ENCODE measurements at regions not wholly inside any gene's neighbourhood (a gene's known extent, or its start where the extent isn't known, plus 50 kb on each side); places are given as distances from the start of the nearest gene placed in this dataset.

DNA sequence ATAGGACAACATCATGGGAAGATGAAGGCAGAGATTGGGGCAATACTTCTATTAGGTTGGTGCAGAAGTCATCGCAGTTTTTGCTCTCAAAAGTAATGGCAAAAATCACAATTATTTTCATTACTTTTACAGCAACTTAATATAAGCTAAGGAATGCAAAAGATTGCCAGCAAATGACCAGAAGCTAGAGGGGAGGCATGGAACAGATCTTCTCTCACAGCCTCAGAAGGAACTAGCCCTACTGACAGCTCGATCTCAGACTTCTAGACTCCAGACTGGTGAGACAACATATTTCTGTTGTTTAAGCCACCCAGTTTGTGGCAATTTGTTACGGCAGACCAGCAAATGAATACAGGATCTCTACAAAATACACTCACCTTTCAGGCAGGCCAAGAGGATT lies 348.5 kb upstream of the TBX3 start:
- no peak overlapping the region for H3K4me3 ChIP-seq (ENCODE audit: low read depth, low read length)
- TF ChIP-seq, protein P1, sequence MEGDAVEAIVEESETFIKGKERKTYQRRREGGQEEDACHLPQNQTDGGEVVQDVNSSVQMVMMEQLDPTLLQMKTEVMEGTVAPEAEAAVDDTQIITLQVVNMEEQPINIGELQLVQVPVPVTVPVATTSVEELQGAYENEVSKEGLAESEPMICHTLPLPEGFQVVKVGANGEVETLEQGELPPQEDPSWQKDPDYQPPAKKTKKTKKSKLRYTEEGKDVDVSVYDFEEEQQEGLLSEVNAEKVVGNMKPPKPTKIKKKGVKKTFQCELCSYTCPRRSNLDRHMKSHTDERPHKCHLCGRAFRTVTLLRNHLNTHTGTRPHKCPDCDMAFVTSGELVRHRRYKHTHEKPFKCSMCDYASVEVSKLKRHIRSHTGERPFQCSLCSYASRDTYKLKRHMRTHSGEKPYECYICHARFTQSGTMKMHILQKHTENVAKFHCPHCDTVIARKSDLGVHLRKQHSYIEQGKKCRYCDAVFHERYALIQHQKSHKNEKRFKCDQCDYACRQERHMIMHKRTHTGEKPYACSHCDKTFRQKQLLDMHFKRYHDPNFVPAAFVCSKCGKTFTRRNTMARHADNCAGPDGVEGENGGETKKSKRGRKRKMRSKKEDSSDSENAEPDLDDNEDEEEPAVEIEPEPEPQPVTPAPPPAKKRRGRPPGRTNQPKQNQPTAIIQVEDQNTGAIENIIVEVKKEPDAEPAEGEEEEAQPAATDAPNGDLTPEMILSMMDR (IDR thresholded peaks at IDR 0.05; ENCODE audit: low read depth, low read length), result no peak
- in situ Hi-C loops (cut with HindIII; ENCODE audit: low sequenced_read_pairs), result no loop called here
- DNase-seq (ENCODE audit: low read depth, low spot score), result no peak

DNA sequence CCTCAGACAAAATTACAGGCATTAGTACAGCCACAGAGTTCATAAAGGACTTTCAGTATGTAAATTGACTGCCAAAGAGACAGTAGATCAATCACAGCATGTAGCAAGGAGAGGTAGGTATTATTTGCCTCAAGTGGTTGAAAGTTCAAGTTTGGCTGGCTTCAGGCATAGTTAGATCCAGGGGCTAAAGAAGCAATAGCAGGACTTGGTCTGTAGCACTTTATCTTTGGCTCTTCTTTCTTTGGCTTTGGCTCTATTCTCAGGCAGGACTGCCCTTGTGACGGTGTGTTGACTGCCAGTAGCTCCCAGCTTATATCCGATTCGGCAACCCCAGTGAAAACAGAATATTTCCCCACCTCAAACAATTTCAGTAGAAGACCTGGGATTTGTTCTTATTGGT lies 346.0 kb upstream of the TBX3 start:
- H3K4me3 ChIP-seq (ENCODE audit: low read depth, low read length), result no peak overlapping the region
- TF ChIP-seq, protein P1 (IDR thresholded peaks at IDR 0.05; ENCODE audit: low read depth, low read length), result no peak
- no peak for DNase-seq (ENCODE audit: low read depth, low spot score)
- in situ Hi-C loops (cut with HindIII; ENCODE audit: low sequenced_read_pairs), result no loop called here

DNA sequence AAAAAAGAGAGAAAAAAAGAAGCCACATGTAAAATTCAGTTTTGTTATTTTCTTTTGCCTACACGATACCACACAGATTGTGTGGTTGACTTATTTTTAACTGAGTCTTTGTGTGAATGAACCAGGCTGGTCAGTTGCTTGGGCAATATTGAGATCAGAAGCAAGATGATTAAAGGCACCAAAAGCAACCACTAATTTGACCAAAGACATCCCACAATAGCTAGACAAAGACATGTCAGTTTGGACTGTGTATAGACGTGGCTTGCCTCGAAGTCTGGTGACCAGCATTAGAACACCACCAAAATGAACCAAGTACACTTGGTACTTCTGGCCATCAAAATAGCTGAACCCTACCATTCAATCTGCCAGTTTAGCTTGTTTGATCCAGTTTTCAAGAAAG lies 340.6 kb upstream of the TBX3 start:
- TF ChIP-seq, protein P1 (IDR thresholded peaks at IDR 0.05; ENCODE audit: low read depth, low read length), result no peak
- no peak for DNase-seq (ENCODE audit: low read depth, low spot score)
- in situ Hi-C loops (cut with HindIII; ENCODE audit: low sequenced_read_pairs), result no loop called here
- no peak overlapping the region for H3K4me3 ChIP-seq (ENCODE audit: low read depth, low read length)

DNA sequence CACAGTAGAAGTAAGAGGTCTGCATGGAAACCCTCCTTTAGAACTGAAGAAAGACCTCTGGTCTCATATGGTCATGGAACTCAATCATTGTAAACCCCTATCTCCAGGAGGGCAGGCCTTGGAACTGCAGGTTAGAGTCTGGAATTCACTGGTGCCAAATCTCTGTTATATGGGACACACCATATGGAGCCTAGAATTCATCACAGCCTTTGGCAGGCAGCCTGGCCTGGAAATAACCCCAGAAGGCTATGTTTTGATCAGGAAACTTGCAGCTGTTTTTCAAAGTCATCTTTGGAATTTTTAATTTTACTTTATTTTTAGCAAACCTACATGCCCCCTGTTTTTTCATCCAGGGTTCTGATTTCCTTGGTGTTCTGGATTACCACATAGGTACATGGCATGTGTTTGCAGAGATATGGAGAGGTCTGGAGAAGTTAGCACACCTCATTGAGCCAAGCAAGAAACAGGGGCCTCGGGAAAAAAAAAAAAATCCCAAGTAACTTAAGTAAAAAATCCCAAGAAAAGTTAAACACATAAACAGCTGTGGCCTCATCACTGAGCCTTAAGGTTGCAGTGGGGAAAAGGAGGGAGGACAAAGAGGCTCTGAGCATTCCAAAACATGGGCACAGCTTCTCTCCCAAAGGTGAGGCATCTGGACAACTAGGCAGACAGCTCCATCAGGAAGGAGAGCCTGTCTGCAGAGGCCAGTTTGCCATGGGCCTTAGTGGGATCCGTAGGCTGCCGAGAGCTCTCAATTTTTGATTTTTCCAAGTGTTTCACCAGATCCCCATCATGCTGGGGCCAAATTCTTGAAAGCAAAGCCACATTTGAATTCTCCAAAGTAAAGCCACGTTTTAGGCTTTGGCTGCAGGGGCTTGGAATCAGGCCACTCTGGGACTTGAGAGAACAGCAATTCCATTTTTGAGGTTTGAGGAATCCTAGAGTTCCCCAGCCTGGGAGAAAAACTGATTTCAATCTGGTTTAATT lies 339.6 kb upstream of the TBX3 start:
- no peak for DNase-seq (ENCODE audit: low read depth, low spot score)
- in situ Hi-C loops (cut with HindIII; ENCODE audit: low sequenced_read_pairs), result no loop called here
- H3K4me3 ChIP-seq (ENCODE audit: low read depth, low read length), result no peak overlapping the region
- TF ChIP-seq, protein P1 (IDR thresholded peaks at IDR 0.05; ENCODE audit: low read depth, low read length), result no peak

DNA sequence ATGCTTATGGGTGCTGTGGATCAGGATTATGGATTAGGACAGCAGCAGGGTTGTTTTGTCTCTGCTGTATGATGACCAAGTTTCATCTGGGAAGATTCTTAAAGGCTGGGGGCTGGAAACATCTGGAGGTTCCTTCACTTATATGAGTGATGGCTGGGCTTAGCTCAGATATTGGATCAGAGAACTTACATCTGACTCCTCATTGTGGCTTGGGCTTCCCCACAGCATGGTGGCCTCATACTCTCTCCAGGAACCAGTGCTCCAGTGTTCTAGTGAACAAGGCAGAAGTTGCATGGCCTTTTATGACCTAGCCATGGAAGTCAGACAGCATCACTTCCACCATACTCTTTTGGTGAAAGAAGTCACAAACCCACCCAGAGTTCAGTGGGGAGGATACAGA lies 336.1 kb upstream of the TBX3 start:
- H3K4me3 ChIP-seq (ENCODE audit: low read depth, low read length), result no peak overlapping the region
- in situ Hi-C loops (cut with HindIII; ENCODE audit: low sequenced_read_pairs), result no loop called here
- no peak for DNase-seq (ENCODE audit: low read depth, low spot score)
- TF ChIP-seq, protein P1 (IDR thresholded peaks at IDR 0.05; ENCODE audit: low read depth, low read length), result no peak

DNA sequence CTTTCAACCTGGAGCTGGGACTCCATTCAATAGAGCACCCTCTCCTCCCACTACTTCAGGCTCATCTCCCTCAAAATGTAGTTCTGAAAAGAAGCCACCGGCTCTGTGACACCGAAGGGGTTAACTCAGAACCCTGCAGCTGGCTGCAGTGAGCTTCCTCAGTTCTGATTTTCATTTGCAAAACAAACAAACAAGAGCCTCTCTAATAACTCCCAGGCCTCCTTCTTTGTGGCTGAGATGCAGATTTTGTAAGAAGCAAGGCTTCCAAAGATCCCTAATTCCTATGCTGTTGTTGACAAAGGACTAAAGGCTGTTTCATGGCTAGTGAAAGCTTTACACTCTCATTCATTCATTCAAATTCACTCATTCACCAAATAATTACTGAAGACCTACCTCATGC lies 333.4 kb upstream of the TBX3 start:
- TF ChIP-seq, protein P1 (IDR thresholded peaks at IDR 0.05; ENCODE audit: low read depth, low read length), result no peak
- H3K4me3 ChIP-seq (ENCODE audit: low read depth, low read length), result no peak overlapping the region

More for the DNA sequence above, 333.4 kb upstream of the TBX3 start:
- no peak for DNase-seq (ENCODE audit: low read depth, low spot score)
- in situ Hi-C loops (cut with HindIII; ENCODE audit: low sequenced_read_pairs), result no loop called here

All from astrocyte of the spinal cord (primary cell).